ENCODE measurements at regions not wholly inside any gene's neighbourhood (a gene's known extent, or its start where the extent isn't known, plus 50 kb on each side); places are given as distances from the start of the nearest gene placed in this dataset.

DNA sequence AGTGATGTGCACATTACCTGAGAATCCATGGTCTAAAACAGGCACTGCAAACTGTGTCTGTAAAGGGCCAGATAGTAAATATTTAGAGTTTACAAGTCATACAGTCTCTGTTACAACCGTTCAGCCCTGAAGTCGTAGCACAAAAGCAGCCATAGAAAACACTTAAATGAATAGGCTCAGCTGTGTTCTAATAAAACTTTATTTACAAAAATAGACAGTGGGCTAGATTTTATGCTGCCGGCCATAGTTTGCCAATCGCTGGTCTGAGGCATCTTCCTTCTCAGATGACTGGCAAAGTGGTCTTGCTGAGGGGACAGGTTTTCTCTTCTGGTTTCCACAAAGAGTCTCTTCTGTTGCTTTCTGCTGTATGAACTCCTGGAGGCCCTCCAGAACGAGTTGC lies 121.7 kb downstream of the EMX2 start:
- Histone ChIP-seq H3K4me3 (no peak overlapping the region), H3K27me3 (no peaks in the 10 kb centered on the region), H3K36me3 (no peaks in the 10 kb centered on the region), H3K4me1 (no peaks in the 10 kb centered on the region), H3K9me3 (no peaks in the 10 kb centered on the region), H3K27ac (no peak overlapping the region)
- TF ChIP-seq POLR2A (IDR thresholded peaks at IDR 0.05) (no peak), POLR2AphosphoS5 (IDR thresholded peaks at IDR 0.05) (no peak)
- TF ChIP-seq, protein P1, sequence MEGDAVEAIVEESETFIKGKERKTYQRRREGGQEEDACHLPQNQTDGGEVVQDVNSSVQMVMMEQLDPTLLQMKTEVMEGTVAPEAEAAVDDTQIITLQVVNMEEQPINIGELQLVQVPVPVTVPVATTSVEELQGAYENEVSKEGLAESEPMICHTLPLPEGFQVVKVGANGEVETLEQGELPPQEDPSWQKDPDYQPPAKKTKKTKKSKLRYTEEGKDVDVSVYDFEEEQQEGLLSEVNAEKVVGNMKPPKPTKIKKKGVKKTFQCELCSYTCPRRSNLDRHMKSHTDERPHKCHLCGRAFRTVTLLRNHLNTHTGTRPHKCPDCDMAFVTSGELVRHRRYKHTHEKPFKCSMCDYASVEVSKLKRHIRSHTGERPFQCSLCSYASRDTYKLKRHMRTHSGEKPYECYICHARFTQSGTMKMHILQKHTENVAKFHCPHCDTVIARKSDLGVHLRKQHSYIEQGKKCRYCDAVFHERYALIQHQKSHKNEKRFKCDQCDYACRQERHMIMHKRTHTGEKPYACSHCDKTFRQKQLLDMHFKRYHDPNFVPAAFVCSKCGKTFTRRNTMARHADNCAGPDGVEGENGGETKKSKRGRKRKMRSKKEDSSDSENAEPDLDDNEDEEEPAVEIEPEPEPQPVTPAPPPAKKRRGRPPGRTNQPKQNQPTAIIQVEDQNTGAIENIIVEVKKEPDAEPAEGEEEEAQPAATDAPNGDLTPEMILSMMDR (IDR thresholded peaks at IDR 0.05), result no peak
- DNase-seq (ENCODE audit: low spot score in 2 of 2), result no peak
- intact Hi-C loops (cut with DNase I; ENCODE audit: low total_unique reads), result no loop called here

DNA sequence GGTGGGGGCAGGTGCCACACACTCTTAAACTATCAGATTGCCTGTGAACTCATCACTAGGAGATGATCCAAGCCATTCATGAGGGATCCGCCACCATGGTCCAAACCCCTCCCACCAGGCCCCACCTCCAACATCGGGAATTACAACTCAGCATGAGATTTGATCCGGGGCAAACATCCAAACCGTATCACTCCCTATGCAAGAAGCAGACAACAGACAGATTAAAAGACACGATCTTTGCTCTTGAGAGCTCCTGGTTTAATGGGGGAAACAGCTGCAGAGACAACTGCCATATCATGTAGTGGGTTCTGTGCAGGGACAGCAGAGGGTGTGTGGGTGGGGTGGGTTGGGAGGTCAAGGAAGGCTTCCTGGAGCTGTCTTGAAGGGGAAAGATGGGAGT lies 123.6 kb downstream of the EMX2 start:
- no peaks in the 10 kb centered on the region for H3K9me3 ChIP-seq
- intact Hi-C loops (cut with DNase I; ENCODE audit: low total_unique reads), result no loop called here
- H3K4me3 ChIP-seq, result no peak overlapping the region
- no peaks in the 10 kb centered on the region for H3K36me3 ChIP-seq
- TF ChIP-seq, protein P1 (IDR thresholded peaks at IDR 0.05), result no peak
- no peak for TF ChIP-seq POLR2AphosphoS5 (IDR thresholded peaks at IDR 0.05)
- no peak for TF ChIP-seq POLR2A (IDR thresholded peaks at IDR 0.05)
- H3K27ac ChIP-seq, result no peak overlapping the region
- H3K27me3 ChIP-seq, result no peaks in the 10 kb centered on the region
- no peak for DNase-seq (ENCODE audit: low spot score in 2 of 2)
- no peaks in the 10 kb centered on the region for H3K4me1 ChIP-seq

DNA sequence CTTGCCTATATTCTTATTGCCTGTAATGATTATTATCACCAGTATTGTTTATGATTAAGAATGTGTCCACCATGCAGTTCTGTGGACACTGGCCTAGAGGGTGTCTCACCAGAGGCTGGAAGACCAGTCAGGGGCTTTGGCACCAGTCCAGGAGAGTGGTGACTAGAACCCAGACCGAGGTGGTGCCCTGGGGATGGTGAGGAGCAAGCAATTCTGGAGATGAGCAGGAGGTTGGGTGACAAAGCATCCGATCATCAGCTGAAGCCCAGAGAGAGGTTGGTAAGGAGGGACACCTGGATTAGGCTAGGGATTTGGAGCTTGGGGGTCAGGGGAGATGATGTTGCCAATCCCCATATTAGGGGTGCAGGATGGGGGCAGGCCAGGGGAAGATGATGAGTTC lies 124.4 kb downstream of the EMX2 start:
- no peak for DNase-seq (ENCODE audit: low spot score in 2 of 2)
- no peak for TF ChIP-seq POLR2AphosphoS5 (IDR thresholded peaks at IDR 0.05)
- TF ChIP-seq POLR2A (IDR thresholded peaks at IDR 0.05), result no peak
- TF ChIP-seq, protein P1 (IDR thresholded peaks at IDR 0.05), result no peak
- Histone ChIP-seq H3K4me1 (no peaks in the 10 kb centered on the region), H3K27ac (no peak overlapping the region), H3K9me3 (no peaks in the 10 kb centered on the region), H3K4me3 (no peak overlapping the region), H3K36me3 (no peaks in the 10 kb centered on the region), H3K27me3 (no peaks in the 10 kb centered on the region)
- intact Hi-C loops (cut with DNase I; ENCODE audit: low total_unique reads), result no loop called here

DNA sequence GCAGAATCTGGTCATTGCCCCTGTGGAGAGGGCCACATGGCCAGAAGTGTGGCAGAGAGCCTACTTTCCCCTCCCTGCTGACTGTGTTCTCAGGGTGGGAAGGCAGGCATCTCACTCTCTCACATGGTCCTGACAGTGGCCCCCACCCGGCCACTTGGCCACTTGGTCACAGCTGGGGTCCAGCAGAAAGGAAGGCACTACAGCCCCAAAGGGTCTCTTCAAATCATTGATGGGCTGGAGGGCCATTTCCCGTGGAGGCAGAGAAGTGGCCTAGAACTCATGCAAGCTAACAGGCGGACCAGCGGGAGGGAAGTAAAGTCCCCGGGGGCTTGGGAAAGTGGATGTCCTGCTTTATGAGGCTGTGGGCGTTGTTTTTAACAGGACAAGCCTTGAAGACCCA lies 125.3 kb downstream of the EMX2 start:
- TF ChIP-seq POLR2A (IDR thresholded peaks at IDR 0.05), result no peak
- no peak for TF ChIP-seq POLR2AphosphoS5 (IDR thresholded peaks at IDR 0.05)
- TF ChIP-seq, protein P1 (IDR thresholded peaks at IDR 0.05), result no peak
- Histone ChIP-seq H3K4me3 (no peak overlapping the region), H3K4me1 (no peaks in the 10 kb centered on the region), H3K27me3 (no peaks in the 10 kb centered on the region), H3K27ac (no peak overlapping the region), H3K9me3 (no peaks in the 10 kb centered on the region), H3K36me3 (no peaks in the 10 kb centered on the region)
- intact Hi-C loops (cut with DNase I; ENCODE audit: low total_unique reads), result no loop called here
- DNase-seq (ENCODE audit: low spot score in 2 of 2), result no peak

DNA sequence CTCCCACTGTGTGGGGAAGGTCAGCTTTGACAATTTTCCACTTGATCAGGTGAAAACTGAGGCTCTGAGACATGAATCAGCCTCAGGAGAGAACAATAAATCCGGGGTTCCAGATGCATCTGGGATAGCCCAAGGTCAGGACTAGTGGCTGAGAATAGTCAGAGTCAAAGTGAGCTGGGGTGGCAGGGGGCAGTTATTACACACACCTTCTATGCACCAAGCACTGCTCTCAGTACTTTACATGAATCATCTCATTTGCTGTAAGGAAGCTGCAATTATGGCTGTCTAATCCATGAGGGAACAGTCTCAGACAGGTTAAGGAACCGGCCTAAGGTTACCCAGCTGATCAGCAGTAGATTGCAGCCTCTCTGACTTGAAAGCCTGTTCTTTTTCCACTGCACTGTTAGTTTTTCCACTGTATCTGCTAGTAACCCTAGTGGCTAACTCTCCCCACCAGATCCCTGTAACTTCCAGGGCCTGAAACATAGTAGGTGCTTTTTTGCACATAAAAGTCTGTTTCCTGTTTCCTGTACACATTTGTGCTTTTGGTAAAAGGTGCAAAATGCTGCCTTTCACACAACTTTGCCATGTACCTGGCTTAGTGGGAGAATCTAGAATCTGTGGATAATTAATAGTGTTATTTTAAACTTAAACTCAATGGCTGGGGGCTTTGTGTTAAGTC lies 125.9 kb downstream of the EMX2 start:
- intact Hi-C loops (cut with DNase I; ENCODE audit: low total_unique reads), result no loop called here
- H3K36me3 ChIP-seq, result no peaks in the 10 kb centered on the region
- DNase-seq (ENCODE audit: low spot score in 2 of 2), result no peak

More for the DNA sequence above, 125.9 kb downstream of the EMX2 start:
- TF ChIP-seq POLR2A (IDR thresholded peaks at IDR 0.05), result no peak
- TF ChIP-seq POLR2AphosphoS5 (IDR thresholded peaks at IDR 0.05), result no peak
- TF ChIP-seq, protein P1 (IDR thresholded peaks at IDR 0.05), result no peak
- Histone ChIP-seq H3K9me3 (no peaks in the 10 kb centered on the region), H3K27ac (no peak overlapping the region), H3K4me3 (no peak overlapping the region), H3K4me1 (no peaks in the 10 kb centered on the region), H3K27me3 (no peaks in the 10 kb centered on the region)
